ENCODE measurements at regions not wholly inside any gene's neighbourhood (a gene's known extent, or its start where the extent isn't known, plus 50 kb on each side); places are given as distances from the start of the nearest gene placed in this dataset.

DNA sequence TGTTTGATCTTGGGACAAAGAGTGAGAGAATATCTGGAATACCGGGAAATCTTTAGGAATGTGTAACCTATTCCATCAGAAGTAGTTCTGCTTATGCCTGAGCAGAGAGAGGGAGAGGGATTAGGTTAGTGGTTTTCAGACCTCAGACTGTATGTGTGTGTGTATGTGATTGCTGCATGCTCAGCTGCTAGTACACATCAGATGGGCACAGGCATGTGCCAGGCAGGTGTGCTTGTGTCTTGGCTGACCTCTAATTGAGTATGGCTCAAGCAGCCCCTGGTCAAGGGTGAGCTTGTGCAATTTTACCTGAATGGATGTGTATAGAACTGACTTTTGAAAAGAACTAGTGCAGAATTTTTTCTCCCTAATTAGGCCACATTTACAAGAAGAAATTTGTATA, 91.2 kb downstream of the INSIG2 start:
- Histone ChIP-seq H3K79me2 (ENCODE audit: insufficient read depth, low read length) (no peaks in the 10 kb centered on the region), H3K4me3 (ENCODE audit: insufficient read depth, low read length) (no peak overlapping the region), H3K36me3 (ENCODE audit: insufficient read depth, low read length) (no peaks in the 10 kb centered on the region), H2AFZ (ENCODE audit: low read length) (no peak overlapping the region), H3K27me3 (ENCODE audit: insufficient read depth, low read length) (no peaks in the 10 kb centered on the region), H3K4me2 (ENCODE audit: insufficient read depth, low read length) (no peak overlapping the region), H3K4me1 (ENCODE audit: insufficient read depth, low read length) (no peaks in the 10 kb centered on the region), H3K27ac (ENCODE audit: low read depth, low read length) (no peak overlapping the region), H4K20me1 (ENCODE audit: insufficient read depth, low read length) (no peaks in the 10 kb centered on the region), H3K9me3 (ENCODE audit: low read depth, low read length) (no peaks in the 10 kb centered on the region)
- TF ChIP-seq, protein P1, sequence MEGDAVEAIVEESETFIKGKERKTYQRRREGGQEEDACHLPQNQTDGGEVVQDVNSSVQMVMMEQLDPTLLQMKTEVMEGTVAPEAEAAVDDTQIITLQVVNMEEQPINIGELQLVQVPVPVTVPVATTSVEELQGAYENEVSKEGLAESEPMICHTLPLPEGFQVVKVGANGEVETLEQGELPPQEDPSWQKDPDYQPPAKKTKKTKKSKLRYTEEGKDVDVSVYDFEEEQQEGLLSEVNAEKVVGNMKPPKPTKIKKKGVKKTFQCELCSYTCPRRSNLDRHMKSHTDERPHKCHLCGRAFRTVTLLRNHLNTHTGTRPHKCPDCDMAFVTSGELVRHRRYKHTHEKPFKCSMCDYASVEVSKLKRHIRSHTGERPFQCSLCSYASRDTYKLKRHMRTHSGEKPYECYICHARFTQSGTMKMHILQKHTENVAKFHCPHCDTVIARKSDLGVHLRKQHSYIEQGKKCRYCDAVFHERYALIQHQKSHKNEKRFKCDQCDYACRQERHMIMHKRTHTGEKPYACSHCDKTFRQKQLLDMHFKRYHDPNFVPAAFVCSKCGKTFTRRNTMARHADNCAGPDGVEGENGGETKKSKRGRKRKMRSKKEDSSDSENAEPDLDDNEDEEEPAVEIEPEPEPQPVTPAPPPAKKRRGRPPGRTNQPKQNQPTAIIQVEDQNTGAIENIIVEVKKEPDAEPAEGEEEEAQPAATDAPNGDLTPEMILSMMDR (IDR thresholded peaks at IDR 0.05; ENCODE audit: extremely low read depth, low read depth, low read length): no peak
- DNase-seq (ENCODE audit: insufficient read length, low spot score, missing footprints): no peak

DNA sequence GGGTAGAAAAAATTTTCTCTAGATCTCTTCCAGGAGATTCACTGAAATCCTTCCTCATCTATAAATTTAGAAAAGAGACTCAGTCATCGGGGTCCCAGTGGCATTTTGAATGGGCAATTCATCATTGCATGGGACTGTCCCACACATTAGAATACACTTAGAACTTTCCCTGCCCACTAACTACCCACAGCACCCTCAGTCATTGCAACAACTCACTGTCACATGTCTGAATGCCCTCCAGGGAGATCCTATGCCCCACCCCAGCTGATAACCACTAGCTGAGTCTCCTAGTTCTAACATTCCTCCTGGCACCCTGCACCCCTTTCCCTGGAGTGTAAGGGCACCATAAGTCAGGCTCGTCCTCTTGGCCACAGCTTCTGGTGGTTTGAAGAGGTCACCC, 89.6 kb downstream of the INSIG2 start:
- H3K9me3 ChIP-seq (ENCODE audit: low read depth, low read length): no peaks in the 10 kb centered on the region
- H3K27ac ChIP-seq (ENCODE audit: low read depth, low read length): no peak overlapping the region
- no peak overlapping the region for H3K4me2 ChIP-seq (ENCODE audit: insufficient read depth, low read length)
- H3K27me3 ChIP-seq (ENCODE audit: insufficient read depth, low read length): no peaks in the 10 kb centered on the region
- no peak for DNase-seq (ENCODE audit: insufficient read length, low spot score, missing footprints)
- no peak overlapping the region for H3K4me3 ChIP-seq (ENCODE audit: insufficient read depth, low read length)
- TF ChIP-seq, protein P1 (IDR thresholded peaks at IDR 0.05; ENCODE audit: extremely low read depth, low read depth, low read length): no peak
- H3K36me3 ChIP-seq (ENCODE audit: insufficient read depth, low read length): no peaks in the 10 kb centered on the region
- H2AFZ ChIP-seq (ENCODE audit: low read length): no peak overlapping the region
- no peaks in the 10 kb centered on the region for H3K4me1 ChIP-seq (ENCODE audit: insufficient read depth, low read length)
- H3K79me2 ChIP-seq (ENCODE audit: insufficient read depth, low read length): no peaks in the 10 kb centered on the region
- no peaks in the 10 kb centered on the region for H4K20me1 ChIP-seq (ENCODE audit: insufficient read depth, low read length)

DNA sequence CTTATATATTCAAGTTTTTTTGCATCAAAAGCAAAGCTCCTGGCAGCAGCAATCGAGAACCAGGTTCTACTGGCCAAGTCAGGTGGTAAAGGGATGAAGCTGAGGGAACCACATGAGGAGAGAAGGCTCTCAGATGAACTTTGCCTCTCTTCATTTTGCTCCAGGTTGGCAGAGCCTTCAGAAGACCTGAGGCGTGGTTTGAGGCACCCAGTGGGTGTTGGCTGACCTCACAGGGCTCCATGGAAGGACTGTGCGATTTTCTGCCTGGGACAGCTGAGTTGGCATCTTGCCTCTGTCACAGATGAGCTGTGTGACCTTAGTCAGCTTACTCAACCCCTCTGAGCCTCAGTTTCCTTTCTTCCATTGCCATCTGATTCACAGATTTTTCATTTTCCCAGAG, 89.0 kb downstream of the INSIG2 start:
- H3K27me3 ChIP-seq (ENCODE audit: insufficient read depth, low read length): no peaks in the 10 kb centered on the region
- no peak overlapping the region for H3K4me2 ChIP-seq (ENCODE audit: insufficient read depth, low read length)
- no peak overlapping the region for H3K27ac ChIP-seq (ENCODE audit: low read depth, low read length)
- H3K79me2 ChIP-seq (ENCODE audit: insufficient read depth, low read length): no peaks in the 10 kb centered on the region
- no peaks in the 10 kb centered on the region for H4K20me1 ChIP-seq (ENCODE audit: insufficient read depth, low read length)
- H3K36me3 ChIP-seq (ENCODE audit: insufficient read depth, low read length): no peaks in the 10 kb centered on the region
- H2AFZ ChIP-seq (ENCODE audit: low read length): no peak overlapping the region
- TF ChIP-seq, protein P1 (IDR thresholded peaks at IDR 0.05; ENCODE audit: extremely low read depth, low read depth, low read length): no peak
- no peaks in the 10 kb centered on the region for H3K9me3 ChIP-seq (ENCODE audit: low read depth, low read length)
- no peak overlapping the region for H3K4me3 ChIP-seq (ENCODE audit: insufficient read depth, low read length)
- H3K4me1 ChIP-seq (ENCODE audit: insufficient read depth, low read length): no peaks in the 10 kb centered on the region
- DNase-seq (ENCODE audit: insufficient read length, low spot score, missing footprints): no peak

DNA sequence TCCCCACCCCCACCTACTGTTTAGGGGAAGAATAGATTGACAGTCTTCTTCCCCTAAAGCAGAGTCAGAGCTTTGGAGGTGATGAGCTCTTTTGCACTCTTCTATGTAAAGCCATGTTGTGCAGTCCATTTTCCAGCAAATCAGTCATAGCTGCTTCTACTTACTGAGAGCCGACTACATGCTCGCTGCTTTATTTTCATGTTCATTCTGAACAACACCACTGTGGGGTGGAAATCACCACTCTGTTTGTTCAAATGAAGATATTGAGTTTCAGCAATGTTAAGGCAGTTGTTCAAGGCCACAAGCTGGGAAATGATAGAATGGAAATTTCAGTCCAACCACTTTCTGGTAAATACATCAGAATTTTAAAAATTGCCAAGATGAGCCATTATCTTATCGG, 88.3 kb downstream of the INSIG2 start:
- H3K4me1 ChIP-seq (ENCODE audit: insufficient read depth, low read length): no peaks in the 10 kb centered on the region
- no peak overlapping the region for H3K27ac ChIP-seq (ENCODE audit: low read depth, low read length)
- no peak overlapping the region for H3K4me3 ChIP-seq (ENCODE audit: insufficient read depth, low read length)
- DNase-seq (ENCODE audit: insufficient read length, low spot score, missing footprints): no peak
- no peaks in the 10 kb centered on the region for H3K9me3 ChIP-seq (ENCODE audit: low read depth, low read length)
- H4K20me1 ChIP-seq (ENCODE audit: insufficient read depth, low read length): no peaks in the 10 kb centered on the region
- H3K36me3 ChIP-seq (ENCODE audit: insufficient read depth, low read length): no peaks in the 10 kb centered on the region
- no peaks in the 10 kb centered on the region for H3K79me2 ChIP-seq (ENCODE audit: insufficient read depth, low read length)
- H2AFZ ChIP-seq (ENCODE audit: low read length): no peak overlapping the region
- no peaks in the 10 kb centered on the region for H3K27me3 ChIP-seq (ENCODE audit: insufficient read depth, low read length)
- TF ChIP-seq, protein P1 (IDR thresholded peaks at IDR 0.05; ENCODE audit: extremely low read depth, low read depth, low read length): no peak
- no peak overlapping the region for H3K4me2 ChIP-seq (ENCODE audit: insufficient read depth, low read length)
